IMR-90 (cell line): ENCODE measurements at regions not wholly inside any gene's neighbourhood (a gene's known extent, or its start where the extent isn't known, plus 50 kb on each side); places are given as distances from the start of the nearest gene placed in this dataset.

Source experiments
- CHD1 ChIP-seq: IDR thresholded peaks from 2 replicates; pipeline ENCODE4 v1.6.1; 2012; ENCODE audit warnings: low read depth, low read length, improper control_type of control experiment
- CTCF ChIP-seq: conservative IDR thresholded peaks from 2 replicates; pipeline ENCODE4 v1.5.1; 2012; ENCODE audit warnings: mild to moderate bottlenecking, low read depth, low read length, improper control_type of control experiment
- MXI1 ChIP-seq: IDR thresholded peaks from 2 replicates; pipeline ENCODE4 v1.6.1; 2012; ENCODE audit warnings: low read depth, mild to moderate bottlenecking, low read length, moderate library complexity, borderline replicate concordance
- POLR2A ChIP-seq: IDR thresholded peaks from 2 replicates; pipeline ENCODE4 v1.6.1; 2012; ENCODE audit warnings: mild to moderate bottlenecking, low read depth, low read length
- SMC3 ChIP-seq: fragments of 150-350 bp; IDR thresholded peaks from 2 replicates; pipeline ENCODE4 v1.6.1; 2016; ENCODE audit warnings: low read depth, mild to moderate bottlenecking, antibody characterized with exemption, low read length, moderate library complexity

DNA sequence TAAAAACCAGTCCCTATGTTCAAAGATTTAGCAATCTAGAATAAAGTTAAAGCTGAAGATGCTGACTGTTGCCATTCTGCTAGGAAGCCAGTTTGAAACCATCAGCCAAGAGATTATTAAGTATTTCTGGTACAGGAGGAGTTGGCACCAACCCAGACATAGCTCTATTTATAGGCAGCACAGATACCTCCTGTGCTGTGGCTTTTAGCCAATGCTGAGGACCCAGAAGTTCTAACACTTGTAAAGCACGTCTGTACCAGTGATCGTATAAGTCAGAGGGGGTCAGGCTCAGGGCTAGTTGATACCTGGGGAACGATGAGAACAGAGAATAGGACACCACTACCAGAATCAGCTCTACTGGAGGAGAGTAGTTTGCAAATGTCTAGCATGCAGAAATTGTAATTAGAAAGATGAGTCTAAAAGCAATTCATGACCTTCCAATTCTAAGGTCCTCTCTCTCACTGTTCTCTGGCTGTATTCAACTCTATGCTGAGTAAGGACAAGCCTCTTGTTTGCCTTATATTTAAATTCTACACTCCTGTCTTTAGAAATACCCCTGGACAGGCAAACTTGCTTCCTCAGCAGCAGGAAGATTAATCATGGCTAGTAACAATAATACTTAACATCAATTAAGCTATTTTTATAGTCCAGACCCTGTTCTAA is 96.8 kb upstream of the PALMD start:
- TF ChIP-seq POLR2A = no peak
- no peak for TF ChIP-seq CTCF
- no peak for TF ChIP-seq MXI1
- TF ChIP-seq CHD1 = no peak
- no peak for TF ChIP-seq SMC3
